ENCODE measurements at regions not wholly inside any gene's neighbourhood (a gene's known extent, or its start where the extent isn't known, plus 50 kb on each side); places are given as distances from the start of the nearest gene placed in this dataset.

- H3K27ac ChIP-seq (ENCODE audit: low read depth, low read length) = no peak overlapping the region
- H3K9me3 ChIP-seq (ENCODE audit: low read depth, low read length) = no peaks in the 10 kb centered on the region
- no peaks in the 10 kb centered on the region for H3K27me3 ChIP-seq (ENCODE audit: insufficient read depth, low read length)
- H3K79me2 ChIP-seq (ENCODE audit: insufficient read depth, low read length) = no peaks in the 10 kb centered on the region
- H3K4me3 ChIP-seq (ENCODE audit: insufficient read depth, low read length) = no peak overlapping the region
- H3K4me1 ChIP-seq (ENCODE audit: insufficient read depth, low read length) = no peaks in the 10 kb centered on the region
- H4K20me1 ChIP-seq (ENCODE audit: insufficient read depth, low read length) = no peaks in the 10 kb centered on the region
- H2AFZ ChIP-seq (ENCODE audit: low read length) = no peak overlapping the region
- TF ChIP-seq CTCF (IDR thresholded peaks at IDR 0.05; ENCODE audit: extremely low read depth, low read depth, low read length) = no peak
- DNase-seq (ENCODE audit: insufficient read length, low spot score, missing footprints) = no peak
- no peak overlapping the region for H3K4me2 ChIP-seq (ENCODE audit: insufficient read depth, low read length)
- no peaks in the 10 kb centered on the region for H3K36me3 ChIP-seq (ENCODE audit: insufficient read depth, low read length)
Observed at GRCh38 chr1:213385806-213386324, 334.8 kb downstream of the RPS6KC1 start.

- no peaks in the 10 kb centered on the region for H4K20me1 ChIP-seq (ENCODE audit: insufficient read depth, low read length)
Observed at GRCh38 chr1:213387380-213388015, 336.5 kb downstream of the RPS6KC1 start.

GRCh38 chr1:213388199-213388598, 337.2 kb downstream of the RPS6KC1 start:
- no peaks in the 10 kb centered on the region for H3K27me3 ChIP-seq (ENCODE audit: insufficient read depth, low read length)
- no peak for TF ChIP-seq CTCF (IDR thresholded peaks at IDR 0.05; ENCODE audit: extremely low read depth, low read depth, low read length)
- H2AFZ ChIP-seq (ENCODE audit: low read length) = no peak overlapping the region
- no peak overlapping the region for H3K4me2 ChIP-seq (ENCODE audit: insufficient read depth, low read length)
- no peak overlapping the region for H3K27ac ChIP-seq (ENCODE audit: low read depth, low read length)
- no peaks in the 10 kb centered on the region for H3K36me3 ChIP-seq (ENCODE audit: insufficient read depth, low read length)
- no peaks in the 10 kb centered on the region for H4K20me1 ChIP-seq (ENCODE audit: insufficient read depth, low read length)
- no peak for DNase-seq (ENCODE audit: insufficient read length, low spot score, missing footprints)
- no peak overlapping the region for H3K4me3 ChIP-seq (ENCODE audit: insufficient read depth, low read length)
- no peaks in the 10 kb centered on the region for H3K9me3 ChIP-seq (ENCODE audit: low read depth, low read length)
- H3K4me1 ChIP-seq (ENCODE audit: insufficient read depth, low read length) = no peaks in the 10 kb centered on the region
- no peaks in the 10 kb centered on the region for H3K79me2 ChIP-seq (ENCODE audit: insufficient read depth, low read length)

More at GRCh38 chr1:213387380-213388015, 336.5 kb downstream of the RPS6KC1 start:
- Histone ChIP-seq H3K27ac (ENCODE audit: low read depth, low read length) (no peak overlapping the region), H3K4me3 (ENCODE audit: insufficient read depth, low read length) (no peak overlapping the region), H3K27me3 (ENCODE audit: insufficient read depth, low read length) (no peaks in the 10 kb centered on the region), H2AFZ (ENCODE audit: low read length) (no peak overlapping the region), H3K9me3 (ENCODE audit: low read depth, low read length) (no peaks in the 10 kb centered on the region), H3K4me1 (ENCODE audit: insufficient read depth, low read length) (no peaks in the 10 kb centered on the region), H3K79me2 (ENCODE audit: insufficient read depth, low read length) (no peaks in the 10 kb centered on the region), H3K36me3 (ENCODE audit: insufficient read depth, low read length) (no peaks in the 10 kb centered on the region), H3K4me2 (ENCODE audit: insufficient read depth, low read length) (no peak overlapping the region)
- no peak for TF ChIP-seq CTCF (IDR thresholded peaks at IDR 0.05; ENCODE audit: extremely low read depth, low read depth, low read length)
- no peak for DNase-seq (ENCODE audit: insufficient read length, low spot score, missing footprints)

- H3K4me3 ChIP-seq (ENCODE audit: insufficient read depth, low read length) = no peak overlapping the region
- no peak for TF ChIP-seq CTCF (IDR thresholded peaks at IDR 0.05; ENCODE audit: extremely low read depth, low read depth, low read length)
- H3K79me2 ChIP-seq (ENCODE audit: insufficient read depth, low read length) = no peaks in the 10 kb centered on the region
- H3K36me3 ChIP-seq (ENCODE audit: insufficient read depth, low read length) = no peaks in the 10 kb centered on the region
- no peaks in the 10 kb centered on the region for H3K9me3 ChIP-seq (ENCODE audit: low read depth, low read length)
- H3K4me2 ChIP-seq (ENCODE audit: insufficient read depth, low read length) = no peak overlapping the region
- no peaks in the 10 kb centered on the region for H3K27me3 ChIP-seq (ENCODE audit: insufficient read depth, low read length)
- no peak for DNase-seq (ENCODE audit: insufficient read length, low spot score, missing footprints)
- H3K4me1 ChIP-seq (ENCODE audit: insufficient read depth, low read length) = no peaks in the 10 kb centered on the region
- no peak overlapping the region for H2AFZ ChIP-seq (ENCODE audit: low read length)
- H3K27ac ChIP-seq (ENCODE audit: low read depth, low read length) = no peak overlapping the region
- no peaks in the 10 kb centered on the region for H4K20me1 ChIP-seq (ENCODE audit: insufficient read depth, low read length)
Observed at GRCh38 chr1:213389061-213389581, 338.1 kb downstream of the RPS6KC1 start.
